GM13976 (cell line): ENCODE measurements at regions not wholly inside any gene's neighbourhood (a gene's known extent, or its start where the extent isn't known, plus 50 kb on each side); places are given as distances from the start of the nearest gene placed in this dataset.
"Not testable (repeated sequence)": the region's sequence is repeated elsewhere in the genome, so short reads cannot be mapped to it uniquely, and the experiment has no call there.

Source experiments
- DNase-seq: peaks from one replicate; pipeline ENCODE4 v3.0.0; 2012; ENCODE audit warnings: low spot score
- in situ Hi-C: fragments of 300-500 bp; cut with MboI; formaldehyde crosslinking; loops from one replicate; pipeline ENCODE4 v1.12.0; 2022; ENCODE audit warnings: low sequenced_read_pairs, mixed read lengths, inconsistent platforms; ENCODE audit not compliant: unreplicated experiment
- TF ChIP-seq, protein P1 (sequence below): IDR thresholded peaks from 2 replicates; pipeline ENCODE4 v1.5.1; 2012; ENCODE audit warnings: borderline replicate concordance, mild to moderate bottlenecking; ENCODE audit not compliant: insufficient read depth; ENCODE audit errors: extremely low read depth, missing control alignments, control extremely low read depth

DNA sequence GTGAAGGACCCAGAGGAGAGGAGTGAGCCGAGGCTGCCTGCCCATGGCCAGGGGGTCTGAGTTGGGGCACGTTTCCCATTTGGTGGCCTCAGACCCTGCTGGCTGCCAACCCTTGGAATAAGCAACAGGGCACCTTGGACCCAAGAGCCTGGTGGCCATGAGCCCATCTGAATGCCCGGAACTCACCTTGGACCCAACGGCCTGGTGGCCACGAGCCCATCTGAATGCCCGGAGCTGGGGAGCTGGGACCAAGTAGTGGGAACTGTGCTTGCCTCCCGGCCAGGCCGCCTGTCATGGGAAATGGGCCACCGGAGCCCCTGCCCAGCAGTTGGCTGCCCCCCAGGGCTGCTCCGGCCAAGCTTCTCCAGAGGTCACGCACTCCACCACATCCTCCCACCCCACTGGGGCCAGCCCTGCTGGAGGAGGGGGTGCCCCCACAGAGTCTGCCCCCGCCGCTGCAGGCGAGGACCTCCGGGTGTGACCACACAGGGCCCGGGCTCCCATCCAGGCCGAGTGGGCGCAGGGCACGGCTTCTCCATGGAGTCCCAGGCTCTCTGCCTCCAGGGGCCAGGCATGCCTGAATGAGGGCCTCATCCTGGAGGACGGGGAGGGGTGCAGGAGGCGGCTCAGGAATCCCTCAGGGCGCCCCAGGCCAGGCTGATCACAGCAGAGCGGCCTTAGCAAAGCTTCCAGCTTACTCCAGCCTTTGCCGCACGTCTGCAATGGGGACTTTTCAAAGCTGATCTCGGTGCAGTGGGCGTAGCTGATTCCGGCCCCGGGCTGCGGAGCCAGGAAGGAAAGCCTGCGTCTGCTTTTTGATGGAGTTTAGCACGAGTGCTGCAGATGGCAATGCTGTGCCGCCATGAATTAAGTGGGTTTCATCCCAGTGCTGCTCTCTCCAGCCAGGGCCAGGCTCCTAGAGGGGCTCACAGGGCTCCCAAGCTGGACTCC is 146.3 kb downstream of the LAT start:
- DNase-seq, in situ Hi-C loops: not testable (repeated sequence)

DNA sequence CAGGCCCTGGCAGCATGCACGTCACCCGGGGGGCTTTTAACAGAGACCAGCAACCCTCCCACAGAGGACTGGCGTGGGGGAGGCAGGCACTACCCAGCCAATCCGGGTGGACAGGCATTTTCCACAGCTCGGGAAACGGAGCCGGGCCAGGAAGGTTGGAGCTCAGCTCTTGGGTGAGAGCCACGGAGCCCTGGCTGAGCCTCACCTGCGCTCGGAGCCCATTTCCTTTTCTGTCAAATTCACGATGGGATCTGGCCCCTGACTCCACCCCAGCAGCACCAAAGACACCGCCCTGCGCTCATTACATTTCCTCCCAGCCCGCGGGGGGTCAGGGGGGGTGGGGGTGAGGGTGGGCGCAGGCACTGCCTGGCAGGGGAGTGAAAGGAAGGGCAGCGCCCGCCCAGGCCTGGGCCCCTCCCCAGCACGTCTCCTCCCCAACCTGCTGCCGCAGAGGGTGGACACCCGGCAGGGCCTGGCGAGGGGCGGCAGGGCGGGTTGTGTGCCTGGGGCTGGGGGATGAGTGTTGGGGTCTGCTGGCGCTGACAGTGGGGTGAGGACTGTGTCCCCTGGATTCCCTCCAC is 145.4 kb downstream of the LAT start:
- DNase-seq, in situ Hi-C loops: not testable (repeated sequence)

DNA sequence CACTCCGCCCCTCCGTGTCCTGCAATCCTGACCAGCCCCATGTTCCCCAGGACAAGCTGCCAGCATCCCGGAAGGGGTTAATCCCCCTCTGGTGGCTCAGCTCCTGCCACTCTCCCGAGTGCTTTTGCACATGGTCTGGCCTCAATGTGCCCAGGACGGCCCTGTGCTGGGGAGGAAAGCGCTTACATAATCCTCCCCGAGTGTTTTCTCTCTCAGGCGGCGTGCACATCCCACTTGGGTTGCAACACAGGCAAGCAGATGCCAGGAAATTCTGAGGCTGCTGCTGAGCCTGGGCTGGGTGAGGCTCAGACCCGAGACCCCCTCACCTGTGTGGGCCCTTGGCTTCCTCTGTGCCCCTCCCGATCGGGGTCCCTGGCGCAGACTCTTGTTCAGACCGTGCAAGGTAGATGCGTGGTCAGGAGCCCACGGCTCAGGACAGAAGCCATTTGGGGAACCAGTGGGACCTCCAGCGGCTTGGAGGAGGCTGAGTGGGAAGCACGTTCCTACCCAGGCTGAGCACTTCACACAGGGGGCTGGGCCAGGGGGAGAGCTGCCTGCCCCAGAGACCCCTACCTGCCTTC is 144.7 kb downstream of the LAT start:
- DNase-seq, in situ Hi-C loops: not testable (repeated sequence)

DNA sequence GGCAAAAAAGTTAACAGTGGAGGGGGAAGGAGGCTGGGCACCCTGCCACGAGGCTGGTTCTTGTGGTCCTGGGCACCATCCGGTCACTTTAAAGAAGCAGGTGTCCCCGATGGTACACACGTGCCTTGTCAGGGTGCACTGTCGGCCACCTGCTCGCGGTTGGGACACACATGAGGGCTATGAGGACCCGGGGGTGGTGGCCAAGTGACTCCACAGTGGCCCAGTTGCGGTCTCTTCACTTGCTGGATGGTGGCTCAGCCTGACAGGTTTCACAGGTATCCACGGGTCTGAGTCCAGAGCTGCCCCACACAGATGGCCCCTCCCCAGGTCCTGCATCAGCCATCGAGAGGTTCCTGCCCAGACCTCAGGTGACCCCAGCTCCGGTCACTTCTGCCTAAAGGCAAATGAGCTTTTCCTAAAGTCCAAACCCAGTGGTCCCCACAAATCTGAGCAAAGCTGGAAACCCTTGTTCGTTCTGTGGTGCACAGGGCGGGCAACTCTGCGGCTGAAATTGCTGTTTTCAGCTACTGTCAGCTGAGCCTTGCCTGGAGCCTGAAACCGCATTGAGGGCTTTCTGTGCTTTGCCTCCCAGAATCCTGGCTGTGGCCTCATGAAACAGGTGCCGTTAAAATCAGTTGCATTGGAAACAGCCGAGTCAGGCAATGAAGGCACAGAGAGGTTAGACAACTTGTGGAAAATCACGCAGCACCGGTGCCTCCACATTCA is 144.0 kb downstream of the LAT start:
- DNase-seq, in situ Hi-C loops: not testable (repeated sequence)

DNA sequence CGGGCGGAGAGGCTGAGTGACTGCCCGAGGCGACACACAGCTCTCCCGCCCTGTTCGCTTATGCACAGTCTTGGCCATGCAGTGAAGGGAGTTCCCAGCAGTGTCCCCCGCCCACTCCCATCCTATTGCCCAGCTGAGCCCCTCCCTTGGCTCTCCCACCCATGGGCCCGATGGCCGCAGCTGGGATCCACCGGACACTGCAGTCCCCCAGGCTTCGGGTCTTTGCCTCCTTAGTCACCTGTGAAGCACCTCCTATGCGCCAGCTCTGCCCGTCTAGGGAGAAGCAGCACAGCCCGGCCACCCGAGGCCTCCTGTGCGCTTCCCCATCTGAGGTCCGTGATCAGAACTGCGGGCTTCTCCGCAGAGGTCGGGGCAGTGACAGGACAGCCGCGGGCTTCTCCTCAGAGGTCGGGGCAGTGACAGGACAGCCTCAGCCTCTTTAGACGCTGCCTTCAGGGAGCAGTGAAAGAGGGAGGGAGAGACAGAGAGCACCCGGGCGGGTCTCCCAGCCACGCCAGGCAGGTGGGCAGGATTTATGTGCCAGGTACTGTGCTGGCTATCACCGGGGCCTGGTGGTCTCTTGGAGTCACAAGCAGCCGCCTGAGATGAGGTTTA is 143.1 kb downstream of the LAT start:
- in situ Hi-C loops, DNase-seq: not testable (repeated sequence)

DNA sequence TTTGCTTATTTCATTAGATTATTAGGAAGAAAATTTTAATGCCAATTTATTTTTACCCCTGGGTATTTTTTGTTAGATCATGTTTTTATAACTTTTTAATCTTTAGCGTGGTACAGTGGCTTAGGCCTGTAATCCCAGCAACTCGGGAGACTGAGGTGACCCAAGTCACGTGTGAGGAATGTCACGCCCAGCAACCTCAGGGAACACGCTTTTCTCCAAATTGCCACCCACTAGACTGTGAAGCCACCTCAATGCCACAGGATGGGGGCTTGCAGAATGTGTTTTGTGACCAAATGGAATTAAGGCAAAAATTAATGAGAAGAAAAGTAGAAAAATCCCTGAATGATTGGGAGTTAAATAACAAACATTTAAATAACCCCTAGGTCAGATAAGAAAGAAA is 141.8 kb downstream of the LAT start:
- in situ Hi-C loops: no loop called here
- DNase-seq: no peak
- TF ChIP-seq, protein P1, sequence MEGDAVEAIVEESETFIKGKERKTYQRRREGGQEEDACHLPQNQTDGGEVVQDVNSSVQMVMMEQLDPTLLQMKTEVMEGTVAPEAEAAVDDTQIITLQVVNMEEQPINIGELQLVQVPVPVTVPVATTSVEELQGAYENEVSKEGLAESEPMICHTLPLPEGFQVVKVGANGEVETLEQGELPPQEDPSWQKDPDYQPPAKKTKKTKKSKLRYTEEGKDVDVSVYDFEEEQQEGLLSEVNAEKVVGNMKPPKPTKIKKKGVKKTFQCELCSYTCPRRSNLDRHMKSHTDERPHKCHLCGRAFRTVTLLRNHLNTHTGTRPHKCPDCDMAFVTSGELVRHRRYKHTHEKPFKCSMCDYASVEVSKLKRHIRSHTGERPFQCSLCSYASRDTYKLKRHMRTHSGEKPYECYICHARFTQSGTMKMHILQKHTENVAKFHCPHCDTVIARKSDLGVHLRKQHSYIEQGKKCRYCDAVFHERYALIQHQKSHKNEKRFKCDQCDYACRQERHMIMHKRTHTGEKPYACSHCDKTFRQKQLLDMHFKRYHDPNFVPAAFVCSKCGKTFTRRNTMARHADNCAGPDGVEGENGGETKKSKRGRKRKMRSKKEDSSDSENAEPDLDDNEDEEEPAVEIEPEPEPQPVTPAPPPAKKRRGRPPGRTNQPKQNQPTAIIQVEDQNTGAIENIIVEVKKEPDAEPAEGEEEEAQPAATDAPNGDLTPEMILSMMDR: no peak

DNA sequence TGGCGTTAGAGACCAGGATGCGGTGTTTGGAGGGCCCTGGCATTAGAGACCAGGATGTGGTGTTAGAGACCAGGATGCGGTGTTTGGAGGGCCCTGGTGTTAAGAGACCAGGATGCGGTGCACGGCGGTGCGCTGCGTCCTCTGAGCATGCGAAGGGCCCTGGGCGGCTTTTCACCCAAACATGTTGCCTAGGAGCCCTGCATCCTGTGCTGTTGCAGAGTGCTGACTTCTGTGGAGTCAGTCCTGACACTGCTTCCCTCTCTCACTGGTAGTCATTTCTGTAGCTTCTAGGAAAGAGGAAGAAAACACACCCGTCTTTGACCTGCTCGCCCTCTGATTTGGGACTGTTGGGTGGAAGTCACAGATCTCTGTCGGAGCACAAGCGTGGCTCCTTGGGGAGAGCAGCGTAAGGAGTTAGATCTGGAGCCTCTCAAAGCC is 141.2 kb downstream of the LAT start:
- DNase-seq: no peak
- in situ Hi-C loops: no loop called here
- TF ChIP-seq, protein P1: no peak

DNA sequence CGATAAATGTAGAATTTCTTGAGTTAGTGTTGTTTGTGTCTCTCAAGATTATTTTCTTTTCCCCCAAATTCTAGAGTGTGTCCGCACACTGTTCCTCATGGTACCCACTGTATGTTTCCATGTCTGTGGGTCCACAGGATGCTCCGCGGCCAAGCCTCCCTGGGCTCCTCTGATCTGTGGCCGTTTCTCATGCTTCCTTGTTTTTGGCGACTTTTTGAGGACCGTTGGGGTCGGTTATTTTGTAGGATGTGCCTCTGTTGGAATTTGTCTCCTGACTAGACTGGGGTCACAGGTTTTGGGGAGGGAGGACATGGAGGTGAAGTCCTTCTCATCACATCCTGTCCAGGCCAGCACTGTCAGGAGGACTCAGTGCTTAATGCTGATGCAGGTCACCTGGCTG is 140.0 kb downstream of the LAT start:
- TF ChIP-seq, protein P1: no peak
- in situ Hi-C loops: no loop called here
- DNase-seq: no peak

DNA sequence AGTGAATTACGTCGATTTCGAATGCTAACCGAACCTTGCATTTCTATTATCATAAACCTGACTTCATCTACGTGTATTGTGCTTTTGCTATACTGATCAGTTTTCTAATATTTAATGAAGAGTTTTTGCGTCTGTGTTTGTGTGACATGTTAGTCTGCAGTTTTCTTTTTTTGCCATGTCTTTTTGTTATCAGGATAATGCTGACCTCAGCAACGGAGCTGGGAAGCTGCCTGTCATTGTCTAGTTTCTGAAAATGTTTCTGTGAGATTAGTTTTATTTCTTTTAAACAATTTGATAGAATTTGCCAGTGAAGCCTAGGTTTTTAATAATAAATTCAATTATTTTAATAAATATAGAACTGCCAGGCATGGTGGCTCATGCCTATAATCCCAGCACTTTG is 139.3 kb downstream of the LAT start:
- in situ Hi-C loops, DNase-seq: not testable (repeated sequence)

DNA sequence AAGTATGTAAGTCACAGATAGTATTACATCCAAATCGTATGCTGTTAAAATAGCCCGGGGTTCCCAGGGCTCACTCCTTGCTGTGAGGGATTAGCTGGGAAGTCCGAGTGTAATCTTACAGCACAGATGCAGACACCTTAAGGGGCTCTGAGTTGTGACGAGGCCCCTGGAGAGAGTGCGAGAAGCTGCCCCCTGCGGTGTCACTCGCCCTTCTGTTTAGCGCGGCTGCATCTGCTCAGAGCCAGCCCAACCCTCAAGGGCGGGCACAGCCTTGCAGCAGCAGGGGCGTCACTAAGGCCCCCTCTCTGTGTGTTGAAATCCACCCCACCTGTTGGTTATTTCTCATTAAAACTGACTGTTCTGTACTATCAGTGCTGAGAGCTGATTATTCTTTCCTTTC is 135.8 kb downstream of the LAT start:
- in situ Hi-C loops, DNase-seq: not testable (repeated sequence)

DNA sequence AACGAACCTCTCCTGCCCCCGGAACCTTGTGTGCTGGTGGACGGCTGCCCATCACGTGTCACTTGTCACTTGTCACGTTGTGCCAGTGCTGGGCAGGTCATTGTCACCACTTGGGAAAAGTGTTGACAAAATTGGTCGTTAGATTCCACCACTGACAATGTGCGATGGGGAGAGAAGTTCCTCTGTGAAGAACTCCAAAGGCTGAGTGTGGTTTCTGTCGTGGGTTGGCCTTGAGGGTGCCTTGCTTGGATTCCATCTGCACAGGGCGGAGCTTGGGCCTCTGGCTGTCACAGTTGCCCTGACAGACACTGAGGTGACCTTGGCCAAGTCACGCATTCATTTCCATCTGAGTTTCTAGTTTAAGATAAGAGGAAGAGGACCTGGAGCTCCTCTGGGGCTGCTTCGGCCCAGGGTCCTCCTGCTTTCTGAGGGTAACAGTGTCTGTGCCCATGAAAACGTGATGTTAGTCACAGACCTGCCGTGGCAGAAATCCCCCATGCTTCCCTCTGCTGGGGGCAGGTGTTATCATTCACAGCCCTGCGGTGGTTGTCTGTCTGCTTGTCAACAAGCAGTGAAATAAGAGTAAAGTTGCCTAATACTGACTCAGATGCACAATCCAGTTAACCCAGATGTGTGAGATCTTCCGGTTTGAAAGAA is 133.6 kb downstream of the LAT start:
- DNase-seq, in situ Hi-C loops: not testable (repeated sequence)
